Testis (tissue), 2 donors: ENCODE measurements at regions not wholly inside any gene's neighbourhood (a gene's known extent, or its start where the extent isn't known, plus 50 kb on each side); places are given as distances from the start of the nearest gene placed in this dataset.

Source experiments
- DNase-seq: peaks from one replicate; pipeline ENCODE4 v3.0.0-alpha.2; 2019
- H3K27ac ChIP-seq, 2 donors: fragments of 200-600 bp; sonication (generic); one replicate each; pipeline ENCODE4 v1.5.1; 2019
- H3K27me3 ChIP-seq: fragments of 200-600 bp; sonication (generic); one replicate; pipeline ENCODE4 v1.5.1; 2019
- H3K36me3 ChIP-seq: fragments of 200-600 bp; sonication (generic); one replicate; pipeline ENCODE4 v1.5.1; 2017; ENCODE audit warnings: low read depth; ENCODE audit errors: missing control alignments
- H3K4me1 ChIP-seq: fragments of 200-600 bp; sonication (generic); one replicate; pipeline ENCODE4 v1.5.1; 2019
- H3K4me3 ChIP-seq, 2 donors: fragments of 200-600 bp; sonication (generic); one replicate each; pipeline ENCODE4 v1.5.1; 2017 to 2019
- H3K9me3 ChIP-seq: fragments of 200-600 bp; sonication (generic); one replicate; pipeline ENCODE4 v1.5.1; 2017
- POLR2A ChIP-seq: fragments of 450-650 bp; IDR thresholded peaks from one replicate; pipeline ENCODE4 v1.6.1; 2017; ENCODE audit warnings: antibody characterized with exemption, mild to moderate bottlenecking, moderate library complexity
- WGBS, 2 donors: methylation state at CpG; one replicate each; pipeline ENCODE4 v1.1.5; 2018; 5-methylcytosine and 5-hydroxymethylcytosine counted together
- intact Hi-C: fragments of 100-400 bp; cut with DNase I; formaldehyde crosslinking; loops from one replicate; pipeline ENCODE4 v1.15.1; 2023; ENCODE audit warnings: low total_unique reads
- TF ChIP-seq, protein P1 (sequence below), 3 experiments: fragments of 450-650 bp in 2 of 3; fragments of 200-600 bp in 1 of 3; sonication (generic) in 1 of 3; IDR thresholded peaks; one replicate each; pipeline ENCODE4 v1.5.1; 2016 to 2019; ENCODE audit warnings: antibody characterized with exemption in 3 of 3, mild to moderate bottlenecking in 2 of 3, moderate library complexity in 1 of 3

DNA sequence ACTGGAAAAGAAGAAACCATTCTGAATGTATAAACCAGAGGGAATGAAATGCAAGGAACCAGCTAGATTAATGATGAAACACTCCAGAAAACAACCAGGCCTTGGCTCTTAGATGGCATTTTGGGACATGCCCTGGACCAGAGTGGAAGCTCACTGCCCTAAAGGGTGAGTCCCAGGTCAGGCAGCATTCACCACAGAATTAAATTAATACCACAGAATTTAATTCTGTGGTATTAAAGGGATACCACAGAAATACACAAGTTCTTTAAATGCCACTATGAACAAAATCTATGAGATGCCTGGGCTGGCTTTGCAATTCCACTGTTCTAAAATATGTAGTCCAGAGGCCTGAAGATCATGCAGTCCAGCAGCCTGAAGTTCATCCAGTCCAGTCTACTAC, 122.3 kb upstream of the KYNU start:
- H3K36me3 ChIP-seq = no peaks in the 10 kb centered on the region
- H3K27ac ChIP-seq = no peak overlapping the region
- intact Hi-C loops = no loop called here
- no peaks in the 10 kb centered on the region for H3K9me3 ChIP-seq
- H3K4me3 ChIP-seq = no peak overlapping the region
- no peaks in the 10 kb centered on the region for H3K27me3 ChIP-seq
- DNase-seq = no peak
- no peak for TF ChIP-seq POLR2A
- TF ChIP-seq, protein P1, sequence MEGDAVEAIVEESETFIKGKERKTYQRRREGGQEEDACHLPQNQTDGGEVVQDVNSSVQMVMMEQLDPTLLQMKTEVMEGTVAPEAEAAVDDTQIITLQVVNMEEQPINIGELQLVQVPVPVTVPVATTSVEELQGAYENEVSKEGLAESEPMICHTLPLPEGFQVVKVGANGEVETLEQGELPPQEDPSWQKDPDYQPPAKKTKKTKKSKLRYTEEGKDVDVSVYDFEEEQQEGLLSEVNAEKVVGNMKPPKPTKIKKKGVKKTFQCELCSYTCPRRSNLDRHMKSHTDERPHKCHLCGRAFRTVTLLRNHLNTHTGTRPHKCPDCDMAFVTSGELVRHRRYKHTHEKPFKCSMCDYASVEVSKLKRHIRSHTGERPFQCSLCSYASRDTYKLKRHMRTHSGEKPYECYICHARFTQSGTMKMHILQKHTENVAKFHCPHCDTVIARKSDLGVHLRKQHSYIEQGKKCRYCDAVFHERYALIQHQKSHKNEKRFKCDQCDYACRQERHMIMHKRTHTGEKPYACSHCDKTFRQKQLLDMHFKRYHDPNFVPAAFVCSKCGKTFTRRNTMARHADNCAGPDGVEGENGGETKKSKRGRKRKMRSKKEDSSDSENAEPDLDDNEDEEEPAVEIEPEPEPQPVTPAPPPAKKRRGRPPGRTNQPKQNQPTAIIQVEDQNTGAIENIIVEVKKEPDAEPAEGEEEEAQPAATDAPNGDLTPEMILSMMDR (IDR thresholded peaks at IDR 0.05) = no peak
- no peaks in the 10 kb centered on the region for H3K4me1 ChIP-seq

DNA sequence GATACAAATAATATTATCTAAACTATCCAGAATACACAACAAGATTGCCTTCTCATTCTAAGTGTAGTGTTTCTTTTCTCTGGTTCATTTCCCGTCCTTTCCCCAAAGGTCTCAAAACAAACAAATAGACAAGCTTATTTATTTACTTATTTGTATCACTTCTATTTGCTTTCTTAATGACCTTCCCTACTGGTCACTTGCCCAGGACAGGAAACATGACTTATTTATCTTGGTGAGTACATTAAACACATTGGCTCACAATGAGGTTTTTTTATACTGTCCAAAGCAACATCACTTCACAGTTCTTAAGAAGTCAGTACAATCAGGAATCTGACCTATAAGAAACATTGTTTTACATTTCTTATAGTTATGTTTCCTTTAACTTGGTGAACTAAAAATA, 123.3 kb upstream of the KYNU start:
- H3K4me1 ChIP-seq = no peaks in the 10 kb centered on the region
- DNase-seq = no peak
- no peaks in the 10 kb centered on the region for H3K36me3 ChIP-seq
- 39% methylated on average over 1 of the region's 1 CpG for WGBS, 2 donors
- intact Hi-C loops = no loop called here
- no peak overlapping the region for H3K27ac ChIP-seq
- no peaks in the 10 kb centered on the region for H3K27me3 ChIP-seq
- H3K9me3 ChIP-seq = no peaks in the 10 kb centered on the region
- no peak for TF ChIP-seq POLR2A
- TF ChIP-seq, protein P1 (IDR thresholded peaks at IDR 0.05) = no peak
- H3K4me3 ChIP-seq = no peak overlapping the region

DNA sequence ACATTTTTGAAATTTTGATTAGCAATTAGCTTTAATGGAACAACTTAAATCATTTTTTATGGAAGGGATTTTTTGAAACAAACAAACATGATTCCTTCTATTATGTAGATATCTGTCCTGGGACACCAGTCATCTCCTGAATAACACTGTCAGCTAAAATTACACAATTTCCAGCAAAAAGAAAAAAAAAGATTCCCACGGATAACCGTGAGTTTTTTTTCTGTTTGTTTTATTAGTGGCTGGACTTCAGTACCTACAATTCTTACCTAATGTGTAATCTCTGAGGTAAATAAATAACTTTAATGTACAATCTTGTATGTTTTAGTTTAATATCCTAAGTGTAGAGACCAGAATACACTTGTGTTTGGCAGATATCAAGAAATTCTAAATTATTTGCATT, 126.6 kb upstream of the KYNU start:
- intact Hi-C loops = no loop called here
- TF ChIP-seq POLR2A = no peak
- TF ChIP-seq, protein P1 (IDR thresholded peaks at IDR 0.05) = no peak
- no peak for DNase-seq
- no peaks in the 10 kb centered on the region for H3K36me3 ChIP-seq
- no peaks in the 10 kb centered on the region for H3K9me3 ChIP-seq
- H3K27ac ChIP-seq = no peak overlapping the region
- no peaks in the 10 kb centered on the region for H3K4me1 ChIP-seq
- WGBS, 2 donors = 71 to 72% methylated on average over 2 of the region's 2 CpGs
- no peaks in the 10 kb centered on the region for H3K27me3 ChIP-seq
- H3K4me3 ChIP-seq = no peak overlapping the region

DNA sequence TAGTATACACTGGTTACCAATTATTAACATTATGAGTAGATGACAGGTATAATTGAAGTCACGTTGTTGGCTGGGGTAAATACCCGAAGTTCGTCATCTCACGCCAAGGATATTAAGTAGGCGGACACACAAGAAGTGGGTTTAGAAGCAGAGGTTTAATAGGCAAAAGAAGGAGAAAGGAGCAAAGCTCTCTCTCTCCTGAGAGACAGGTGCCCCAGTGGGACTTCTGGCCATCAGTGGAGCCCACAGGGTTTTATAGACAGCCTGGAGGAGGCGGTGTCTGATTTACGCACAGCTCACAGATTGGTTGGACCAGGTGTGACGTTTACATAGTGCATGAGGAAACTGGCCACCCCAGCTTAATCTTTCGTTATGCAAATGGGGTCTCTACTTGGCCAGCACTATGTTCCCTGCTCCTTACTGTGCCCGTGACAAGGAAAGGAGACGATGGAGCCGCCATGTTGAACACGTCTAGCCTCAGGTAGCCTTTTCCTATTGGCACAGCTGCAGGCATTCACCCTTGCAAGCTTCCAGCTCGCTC, 128.8 kb upstream of the KYNU start:
- intact Hi-C loops = no loop called here
- 59 to 73% methylated on average over 14 of the region's 14 CpGs for WGBS, 2 donors
- H3K27me3 ChIP-seq = no peaks in the 10 kb centered on the region
- TF ChIP-seq, protein P1 (IDR thresholded peaks at IDR 0.05) = no peak
- no peak for TF ChIP-seq POLR2A
- peak overlapping the region; percentile 7 to 45 for H3K4me3 ChIP-seq
- no peaks in the 10 kb centered on the region for H3K36me3 ChIP-seq
- H3K27ac ChIP-seq = no peak overlapping the region
- H3K9me3 ChIP-seq = no peaks in the 10 kb centered on the region
- H3K4me1 ChIP-seq = no peaks in the 10 kb centered on the region
- peak; percentile 58 for DNase-seq

DNA sequence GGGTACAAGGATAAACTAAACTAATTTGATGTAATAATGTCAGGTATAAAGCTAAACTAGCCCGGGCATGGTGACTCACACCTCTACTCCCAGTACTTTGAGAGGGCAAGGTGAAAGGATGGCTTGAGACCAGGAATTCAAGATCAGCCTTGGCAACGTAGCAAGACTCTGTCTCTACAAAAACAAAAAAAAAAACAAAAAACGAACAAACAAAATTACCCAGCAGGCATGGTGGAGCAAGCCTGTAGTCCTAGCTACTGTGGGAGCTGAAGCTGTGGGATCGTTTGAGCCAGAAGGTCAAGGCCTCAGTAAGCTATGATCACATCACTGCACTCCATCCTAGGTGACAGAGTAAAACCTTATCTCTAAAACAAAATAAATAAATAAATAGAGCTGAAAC, 131.8 kb upstream of the KYNU start:
- no peaks in the 10 kb centered on the region for H3K9me3 ChIP-seq
- no peak for DNase-seq
- WGBS, 2 donors = 54 to 57% methylated on average over 4 of the region's 4 CpGs
- H3K27me3 ChIP-seq = no peaks in the 10 kb centered on the region
- TF ChIP-seq POLR2A = no peak
- TF ChIP-seq, protein P1 (IDR thresholded peaks at IDR 0.05) = no peak
- H3K4me3 ChIP-seq = no peak overlapping the region
- intact Hi-C loops = no loop called here
- no peaks in the 10 kb centered on the region for H3K36me3 ChIP-seq
- H3K4me1 ChIP-seq = no peaks in the 10 kb centered on the region
- no peak overlapping the region for H3K27ac ChIP-seq
